Upper lobe of right lung (tissue), 1 donor: ENCODE measurements at regions not wholly inside any gene's neighbourhood (a gene's known extent, or its start where the extent isn't known, plus 50 kb on each side); places are given as distances from the start of the nearest gene placed in this dataset.

ENCODE experiments used
- ATAC-seq: fragments of 200-7000 bp; cut with Tn5 transposase; one replicate; pipeline ENCODE4 v1.9.1; 2020; ENCODE audit warnings: mild to moderate bottlenecking, moderate library complexity
- DNase-seq: peaks from one replicate; pipeline ENCODE4 v3.0.0-alpha.2; 2020
- H3K27ac ChIP-seq: fragments of 200-600 bp; one replicate; pipeline ENCODE4 v1.8.0; 2022
- H3K27me3 ChIP-seq: fragments of 200-600 bp; one replicate; pipeline ENCODE4 v1.8.0; 2022; ENCODE audit warnings: mild to moderate bottlenecking
- H3K36me3 ChIP-seq: fragments of 200-600 bp; one replicate; pipeline ENCODE4 v1.8.0; 2022
- H3K4me1 ChIP-seq: fragments of 200-600 bp; one replicate; pipeline ENCODE4 v1.8.0; 2022
- H3K4me3 ChIP-seq: fragments of 200-600 bp; one replicate; pipeline ENCODE4 v1.8.0; 2022; ENCODE audit warnings: mild to moderate bottlenecking
- H3K9me3 ChIP-seq: fragments of 200-600 bp; one replicate; pipeline ENCODE4 v1.8.0; 2022
- CTCF ChIP-seq: fragments of 200-600 bp; IDR thresholded peaks from one replicate; pipeline ENCODE4 v1.8.0; 2022; ENCODE audit warnings: antibody characterized with exemption
- intact Hi-C: fragments of 100-400 bp; cut with DNase I; formaldehyde crosslinking; loops from one replicate; pipeline ENCODE4 v1.11.0; 2022
- donor health status: DM: no; HTN: yes; CAD: no; lungs with severe emphysema.

DNA sequence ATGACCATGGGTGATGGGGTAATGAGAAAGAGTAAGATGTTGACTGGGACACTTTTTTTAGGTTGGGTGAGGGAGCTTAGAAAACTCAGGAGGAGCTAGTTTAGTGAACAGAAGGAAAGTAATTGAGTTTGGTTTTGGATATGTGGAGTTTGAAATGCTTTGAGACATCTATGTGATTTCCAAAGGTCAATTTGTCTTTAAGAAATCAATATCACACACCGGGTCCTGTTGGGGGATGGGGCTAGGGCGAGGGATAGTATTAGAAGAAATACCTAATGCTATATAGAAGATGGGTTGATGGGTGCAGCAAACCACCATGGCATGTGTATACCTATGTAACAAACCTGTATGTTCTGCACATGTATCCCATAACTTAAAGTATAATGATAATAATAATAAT, 118.4 kb downstream of the ASCL1 start:
- Histone ChIP-seq H3K4me1 (no peaks in the 10 kb centered on the region), H3K36me3 (no peaks in the 10 kb centered on the region), H3K9me3 (no peaks in the 10 kb centered on the region), H3K27ac (no peak overlapping the region), H3K27me3 (no peaks in the 10 kb centered on the region), H3K4me3 (no peak overlapping the region)
- no peak for ATAC-seq
- no peak for TF ChIP-seq CTCF
- intact Hi-C loops = no loop called here
- no peak for DNase-seq

DNA sequence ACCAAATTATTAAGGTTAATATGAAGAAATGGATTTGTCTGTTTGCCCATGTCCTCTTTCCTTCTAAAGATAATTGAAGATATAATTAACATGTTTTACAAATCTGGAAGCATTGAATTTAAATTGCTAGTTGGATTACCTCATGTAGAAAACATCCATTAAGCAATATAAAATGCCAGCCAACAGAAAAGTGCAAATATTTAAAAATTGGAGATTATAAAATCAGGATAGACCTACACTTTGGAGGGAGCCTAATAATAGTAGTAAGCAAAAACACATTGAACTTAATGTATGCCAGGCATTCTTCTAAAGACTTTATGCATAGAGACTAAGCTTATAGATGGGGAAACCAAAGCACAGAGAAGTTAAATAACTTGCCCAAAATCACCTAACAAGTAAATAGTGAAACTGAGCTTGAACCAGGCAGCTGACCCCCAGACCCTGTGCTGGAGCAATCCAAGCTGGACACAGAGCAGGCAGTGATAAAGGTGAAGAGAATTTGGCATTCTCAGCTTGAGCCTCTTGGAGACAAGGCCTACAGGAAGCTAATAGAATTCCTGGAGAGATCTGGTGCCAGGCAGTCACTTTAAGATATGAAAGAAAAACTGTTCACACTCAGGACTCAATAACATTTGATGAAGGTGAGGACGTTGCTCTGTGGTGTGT, 119.8 kb downstream of the ASCL1 start:
- intact Hi-C loops = no loop called here
- ATAC-seq = no peak
- TF ChIP-seq CTCF = no peak

GRCh38 chr12:103085541-103085940, 128.1 kb downstream of the ASCL1 start:
- intact Hi-C loops = no loop called here
- TF ChIP-seq CTCF = no peak
- no peaks in the 10 kb centered on the region for H3K4me1 ChIP-seq
- H3K36me3 ChIP-seq = no peaks in the 10 kb centered on the region
- H3K9me3 ChIP-seq = no peaks in the 10 kb centered on the region
- DNase-seq (no peak), ATAC-seq (no peak)
- no peak overlapping the region for H3K4me3 ChIP-seq
- H3K27me3 ChIP-seq = no peaks in the 10 kb centered on the region
- no peak overlapping the region for H3K27ac ChIP-seq

More for the DNA sequence above, 119.8 kb downstream of the ASCL1 start:
- DNase-seq = no peak
- Histone ChIP-seq H3K4me3 (no peak overlapping the region), H3K27me3 (no peaks in the 10 kb centered on the region), H3K9me3 (no peaks in the 10 kb centered on the region), H3K36me3 (no peaks in the 10 kb centered on the region), H3K4me1 (no peaks in the 10 kb centered on the region), H3K27ac (no peak overlapping the region)

DNA sequence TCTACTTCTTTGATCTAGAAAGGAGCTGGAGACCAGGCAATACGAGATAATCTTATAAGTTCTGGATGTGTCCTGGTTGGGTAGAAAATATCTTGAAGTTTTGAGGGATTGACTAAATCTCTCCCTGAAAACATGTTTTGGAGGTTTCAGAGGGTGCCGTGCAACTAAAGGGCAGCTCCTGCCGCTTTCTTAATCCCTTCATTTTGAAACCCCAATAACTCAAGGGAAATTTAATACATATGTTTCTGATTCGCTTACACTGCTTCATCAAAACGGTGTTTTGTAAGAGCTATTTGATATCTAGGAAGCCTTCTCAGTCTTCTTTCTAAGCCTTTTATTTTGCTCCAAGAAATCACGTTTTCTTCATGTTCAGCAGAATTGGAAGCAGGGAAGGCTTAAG, 129.0 kb downstream of the ASCL1 start:
- Histone ChIP-seq H3K9me3 (no peaks in the 10 kb centered on the region), H3K36me3 (no peaks in the 10 kb centered on the region), H3K4me3 (no peak overlapping the region), H3K27ac (no peak overlapping the region), H3K4me1 (no peaks in the 10 kb centered on the region), H3K27me3 (no peaks in the 10 kb centered on the region)
- intact Hi-C loops = no loop called here
- no peak for TF ChIP-seq CTCF
- DNase-seq (no peak), ATAC-seq (no peak)

DNA sequence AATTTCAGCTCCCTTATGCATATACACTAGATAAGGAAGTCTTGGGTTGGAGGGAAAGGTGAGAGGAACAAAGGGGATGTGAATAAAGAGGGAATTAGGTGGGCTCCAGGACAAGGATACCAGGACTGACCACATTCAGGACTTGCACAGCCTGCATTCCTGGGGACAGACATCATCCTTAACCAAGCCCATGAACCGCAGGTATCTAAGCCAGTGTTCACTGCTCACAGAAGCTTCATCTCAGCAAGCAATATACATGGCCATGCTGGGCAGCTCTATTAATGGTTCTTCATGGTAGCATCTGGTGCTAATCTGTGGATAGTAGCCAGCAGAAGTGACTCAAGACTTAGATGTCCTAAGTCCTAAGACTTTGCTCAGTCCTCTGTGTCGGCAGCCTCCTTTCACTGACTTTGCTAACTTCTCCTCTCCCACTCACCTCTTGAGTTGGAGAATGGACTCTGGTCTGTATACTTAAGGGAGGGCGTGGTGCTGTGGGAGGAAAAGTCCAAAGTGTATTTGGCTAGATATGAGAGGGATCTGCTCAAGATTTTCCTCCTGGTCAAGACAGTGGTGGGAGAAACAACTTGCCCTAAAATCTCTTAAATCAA, 136.1 kb downstream of the ASCL1 start:
- no peaks in the 10 kb centered on the region for H3K27me3 ChIP-seq
- TF ChIP-seq CTCF = no peak
- H3K27ac ChIP-seq = no peak overlapping the region
- no peaks in the 10 kb centered on the region for H3K4me1 ChIP-seq
- no peaks in the 10 kb centered on the region for H3K9me3 ChIP-seq
- no peaks in the 10 kb centered on the region for H3K36me3 ChIP-seq
- ATAC-seq (no peak), DNase-seq (no peak)
- intact Hi-C loops = no loop called here
- no peak overlapping the region for H3K4me3 ChIP-seq
